Activated naive CD4-positive, alpha-beta T cell treated with anti-CD3 and anti-CD28 coated beads for 36 hours (primary cell): ENCODE measurements at regions not wholly inside any gene's neighbourhood (a gene's known extent, or its start where the extent isn't known, plus 50 kb on each side); places are given as distances from the start of the nearest gene placed in this dataset.
A peak's percentile ranks its signal among the peaks of the same experiment; 100 is the strongest.
"Not testable (repeated sequence)": the region's sequence is repeated elsewhere in the genome, so short reads cannot be mapped to it uniquely, and the experiment has no call there.

ENCODE experiments used
- CTCF ChIA-PET: fragments of 350-600 bp; sonication (Branson Sonifier 250); formaldehyde crosslinking; loops from one replicate; lab custom pipeline; 2021; ENCODE audit warnings: antibody characterized with exemption; lab: Charles Lee
- DNase-seq: peaks from one replicate; pipeline ENCODE4 v3.0.0-alpha.2; 2020
- H3K27ac Mint-ChIP-seq: one replicate; pipeline ENCODE4 v1.8.0; 2021; ENCODE audit warnings: mild to moderate bottlenecking, mixed read lengths
- H3K27me3 Mint-ChIP-seq: one replicate; pipeline ENCODE4 v1.8.0; 2021; ENCODE audit warnings: low read depth, mixed read lengths
- H3K36me3 Mint-ChIP-seq: one replicate; pipeline ENCODE4 v1.8.0; 2021; ENCODE audit warnings: low read depth, mixed read lengths
- H3K4me1 Mint-ChIP-seq: one replicate; pipeline ENCODE4 v1.8.0; 2021; ENCODE audit warnings: low read depth, mixed read lengths
- H3K4me3 Mint-ChIP-seq: one replicate; pipeline ENCODE4 v1.8.0; 2021; ENCODE audit warnings: mild to moderate bottlenecking, moderate library complexity, mixed read lengths
- H3K9me3 Mint-ChIP-seq: one replicate; pipeline ENCODE4 v1.8.0; 2021; ENCODE audit warnings: mixed read lengths
- intact Hi-C: fragments of 100-400 bp; cut with micrococcal nuclease; formaldehyde crosslinking; loops from one replicate; pipeline ENCODE4 v1.15.1; 2023

DNA sequence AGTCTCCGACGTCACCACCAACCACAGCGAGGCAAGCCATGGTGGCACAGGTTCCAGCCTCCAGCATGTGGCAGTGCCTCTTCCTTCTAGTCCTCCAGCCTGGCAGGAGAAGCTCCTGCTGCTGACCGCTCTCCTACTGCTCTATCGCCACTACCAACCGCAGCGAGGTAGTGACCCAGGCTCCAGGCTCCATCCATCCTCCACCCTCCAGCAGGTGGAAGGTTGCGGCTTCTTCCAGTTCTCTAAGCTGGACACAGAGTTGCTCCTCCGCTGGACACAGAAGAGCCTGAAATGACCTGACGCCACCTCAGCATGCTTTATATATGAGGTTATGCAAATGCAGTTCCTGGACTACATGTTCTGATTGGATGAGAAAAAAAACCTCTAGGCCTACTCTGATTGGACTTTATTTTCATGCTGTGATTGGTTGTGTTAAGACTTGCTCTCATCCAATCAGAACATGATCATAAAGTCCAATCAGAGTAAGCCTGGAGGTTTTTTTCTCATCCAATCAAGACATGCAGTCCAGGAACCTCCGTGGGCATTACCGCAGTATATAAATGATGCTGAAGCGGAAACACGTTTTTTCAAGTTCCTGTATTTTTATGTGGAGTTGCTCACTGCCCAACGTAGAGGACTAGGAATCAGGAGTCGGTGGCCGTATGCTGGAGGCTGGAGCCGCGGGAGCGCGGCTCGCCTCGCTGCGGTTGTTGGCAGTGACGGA, 174.7 kb downstream of the USP22 start:
- DNase-seq, CTCF ChIA-PET: not testable (repeated sequence)

DNA sequence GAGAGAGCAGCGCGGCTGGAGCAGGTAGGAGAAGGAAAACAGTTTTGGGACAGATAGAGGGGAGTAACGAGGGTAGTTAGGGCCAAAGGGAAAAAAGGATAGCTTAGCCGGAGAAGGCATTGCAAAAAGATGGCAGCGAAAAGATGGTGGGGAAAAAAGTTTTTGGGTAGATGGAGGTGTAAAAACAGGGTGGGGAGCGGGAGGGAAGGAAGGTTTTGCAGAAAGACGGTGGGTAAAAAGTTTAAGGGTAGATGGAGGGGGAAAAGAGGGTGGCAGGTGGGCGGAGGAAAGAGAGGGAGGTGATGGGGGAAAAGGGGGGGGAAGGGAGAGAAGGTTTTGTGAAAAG, 174.2 kb downstream of the USP22 start:
- H3K9me3 Mint-ChIP-seq, DNase-seq, H3K4me1 Mint-ChIP-seq, H3K4me3 Mint-ChIP-seq, CTCF ChIA-PET, intact Hi-C loops, H3K36me3 Mint-ChIP-seq, H3K27ac Mint-ChIP-seq: not testable (repeated sequence)
- H3K27me3 Mint-ChIP-seq, result peaks cover 11% of the 10 kb centered on the region

More for the DNA sequence above, 174.7 kb downstream of the USP22 start:
- H3K9me3 Mint-ChIP-seq, H3K36me3 Mint-ChIP-seq, H3K27ac Mint-ChIP-seq, H3K4me1 Mint-ChIP-seq, intact Hi-C loops, H3K4me3 Mint-ChIP-seq: not testable (repeated sequence)
- H3K27me3 Mint-ChIP-seq, result peaks cover 11% of the 10 kb centered on the region

GRCh38 chr17:20873173-20873572, 169.6 kb downstream of the USP22 start:
- CTCF ChIA-PET, H3K4me3 Mint-ChIP-seq, H3K36me3 Mint-ChIP-seq, H3K27ac Mint-ChIP-seq, H3K9me3 Mint-ChIP-seq, intact Hi-C loops, DNase-seq, H3K27me3 Mint-ChIP-seq, H3K4me1 Mint-ChIP-seq: not testable (repeated sequence)

DNA sequence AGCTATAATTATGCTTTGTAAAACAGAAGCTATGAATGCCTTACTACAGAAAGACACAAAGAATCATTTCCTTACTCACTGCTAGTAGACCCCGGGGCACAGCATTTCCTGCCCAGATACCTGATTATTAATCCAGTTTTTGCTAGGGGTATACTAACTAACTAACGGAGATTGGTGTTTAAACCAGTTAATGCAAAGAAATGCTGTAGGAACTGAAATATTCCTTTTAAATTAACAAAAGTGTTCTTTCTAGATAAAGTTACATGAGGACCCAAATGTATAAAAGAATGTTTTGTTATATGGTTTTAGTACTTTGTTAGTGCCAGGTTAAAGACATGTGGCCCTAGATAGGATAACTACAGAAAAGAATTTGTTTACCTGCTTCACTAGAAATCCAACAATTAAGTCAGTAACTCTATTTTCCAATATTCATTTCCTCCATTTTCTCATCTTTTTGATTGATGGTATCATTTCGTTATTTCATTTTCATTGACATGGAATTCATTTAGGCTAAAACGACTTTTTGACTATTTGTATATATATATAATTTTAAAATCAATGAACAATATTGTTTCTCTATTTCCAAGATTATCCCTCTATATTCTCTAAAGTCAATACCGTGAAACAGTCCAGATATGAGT, 169.0 kb downstream of the USP22 start:
- H3K4me3 Mint-ChIP-seq, H3K27me3 Mint-ChIP-seq, H3K9me3 Mint-ChIP-seq, DNase-seq, intact Hi-C loops, H3K4me1 Mint-ChIP-seq, H3K36me3 Mint-ChIP-seq, CTCF ChIA-PET, H3K27ac Mint-ChIP-seq: not testable (repeated sequence)

- peaks cover 19% of the 10 kb centered on the region for H3K27me3 Mint-ChIP-seq
- H3K9me3 Mint-ChIP-seq, H3K4me3 Mint-ChIP-seq, intact Hi-C loops, H3K27ac Mint-ChIP-seq, CTCF ChIA-PET, H3K4me1 Mint-ChIP-seq, DNase-seq, H3K36me3 Mint-ChIP-seq: not testable (repeated sequence)
Measured at GRCh38 chr17:20877384-20877783, 165.4 kb downstream of the USP22 start.

DNA sequence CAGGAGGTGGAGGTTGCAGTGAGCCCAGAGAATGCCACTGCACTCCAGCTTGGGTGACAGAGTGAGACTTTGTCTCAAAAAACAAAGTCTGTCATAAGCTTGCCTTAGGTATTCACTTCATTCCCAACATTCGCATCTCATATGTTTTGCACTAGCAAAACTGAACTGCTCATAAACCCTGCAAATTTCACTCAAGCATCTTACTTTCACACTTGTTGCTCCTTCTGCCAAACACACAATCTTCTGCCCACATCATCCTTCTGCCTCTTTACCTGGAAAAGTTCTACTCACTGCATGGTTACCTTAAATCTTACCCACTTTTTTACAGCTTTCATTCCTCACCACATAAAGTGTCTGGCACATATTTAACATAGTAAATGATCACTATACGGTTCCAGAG, 152.5 kb downstream of the USP22 start:
- DNase-seq, result no peak
- CTCF ChIA-PET, result interaction anchor here (0.6 kb wide), 1 partner anchor 11 kb away, joined by 5 read pairs; no protein-coding TSS in a partner anchor
- intact Hi-C loops, result no loop called here

GRCh38 chr17:20895426-20895825, 147.4 kb downstream of the USP22 start:
- CTCF ChIA-PET, H3K27me3 Mint-ChIP-seq, H3K27ac Mint-ChIP-seq, intact Hi-C loops, H3K9me3 Mint-ChIP-seq, H3K36me3 Mint-ChIP-seq, DNase-seq, H3K4me1 Mint-ChIP-seq: not testable (repeated sequence)
- peak overlapping the region; percentile 20 for H3K4me3 Mint-ChIP-seq

More for the DNA sequence above, 152.5 kb downstream of the USP22 start:
- H3K4me1 Mint-ChIP-seq, result no peaks in the 10 kb centered on the region
- no peak overlapping the region for H3K27ac Mint-ChIP-seq
- no peaks in the 10 kb centered on the region for H3K9me3 Mint-ChIP-seq
- no peaks in the 10 kb centered on the region for H3K36me3 Mint-ChIP-seq
- H3K4me3 Mint-ChIP-seq, result no peak overlapping the region
- H3K27me3 Mint-ChIP-seq, result peaks cover 12% of the 10 kb centered on the region

DNA sequence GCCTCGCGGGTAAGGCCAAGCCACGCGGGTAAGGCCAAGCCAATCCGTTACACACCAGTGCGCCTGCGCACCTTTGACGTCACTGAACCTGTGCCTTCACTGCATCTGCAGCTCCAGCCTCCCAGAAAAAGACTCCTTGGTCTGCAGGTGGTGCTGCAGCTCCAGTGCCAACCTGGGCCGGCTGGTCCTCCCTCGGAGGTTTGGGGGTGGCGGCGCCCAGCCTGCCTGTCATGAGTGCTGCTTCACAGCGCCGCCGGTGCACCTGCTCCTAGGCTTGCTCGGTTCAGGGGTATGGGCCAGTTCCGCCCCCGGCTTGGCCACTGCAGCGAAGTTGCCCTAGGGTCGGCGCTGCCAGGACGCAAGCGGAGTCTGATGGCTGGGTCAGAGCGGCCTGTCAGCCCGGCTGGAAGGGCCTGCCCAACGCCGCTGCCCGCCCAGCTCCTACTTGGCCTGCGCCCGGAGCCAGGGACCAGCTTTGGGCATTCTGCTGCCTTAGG, 146.6 kb downstream of the USP22 start:
- Mint-ChIP-seq H3K36me3 (no peaks in the 10 kb centered on the region), H3K9me3 (no peaks in the 10 kb centered on the region), H3K27ac (no peak overlapping the region), H3K4me3 (peak overlapping the region; percentile 15), H3K27me3 (peaks cover 5% of the 10 kb centered on the region), H3K4me1 (no peaks in the 10 kb centered on the region)
- DNase-seq, result peak; percentile 70
- CTCF ChIA-PET, result no interaction called here
- intact Hi-C loops, result loop anchor here (2.0 kb wide), 1 partner anchor 97 kb away; no protein-coding TSS in a partner anchor

DNA sequence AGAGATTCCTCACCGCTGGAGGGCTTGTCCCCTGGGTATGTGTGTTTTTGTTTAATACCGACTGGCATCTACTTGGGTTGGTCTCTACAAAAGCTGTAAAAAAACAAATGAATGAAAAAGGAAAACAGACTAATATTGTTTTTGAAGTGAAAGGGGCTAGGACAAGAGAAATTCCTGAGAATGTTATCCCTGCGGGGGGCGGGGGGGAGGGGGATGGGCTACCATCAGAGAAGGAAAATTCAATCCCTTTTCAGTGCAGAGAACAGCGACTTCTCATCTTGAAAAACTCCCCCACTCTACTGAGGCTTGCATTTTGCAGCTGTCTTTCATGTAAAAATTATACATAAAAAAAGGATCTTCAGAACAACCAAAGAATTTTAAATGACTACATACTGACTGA, 144.1 kb downstream of the USP22 start:
- CTCF ChIA-PET, H3K36me3 Mint-ChIP-seq, DNase-seq, H3K4me3 Mint-ChIP-seq, H3K9me3 Mint-ChIP-seq, H3K4me1 Mint-ChIP-seq, intact Hi-C loops, H3K27ac Mint-ChIP-seq: not testable (repeated sequence)
- H3K27me3 Mint-ChIP-seq, result peaks cover 11% of the 10 kb centered on the region

- intact Hi-C loops, H3K4me1 Mint-ChIP-seq, H3K4me3 Mint-ChIP-seq, DNase-seq, H3K9me3 Mint-ChIP-seq, H3K36me3 Mint-ChIP-seq, CTCF ChIA-PET, H3K27ac Mint-ChIP-seq: not testable (repeated sequence)
- peaks cover 11% of the 10 kb centered on the region for H3K27me3 Mint-ChIP-seq
Measured at GRCh38 chr17:20902496-20902895, 140.3 kb downstream of the USP22 start.

GRCh38 chr17:20903549-20903948, 139.3 kb downstream of the USP22 start:
- CTCF ChIA-PET, intact Hi-C loops, H3K27ac Mint-ChIP-seq, DNase-seq, H3K36me3 Mint-ChIP-seq, H3K4me3 Mint-ChIP-seq, H3K4me1 Mint-ChIP-seq, H3K9me3 Mint-ChIP-seq: not testable (repeated sequence)
- H3K27me3 Mint-ChIP-seq, result peaks cover 11% of the 10 kb centered on the region

- H3K36me3 Mint-ChIP-seq, result no peaks in the 10 kb centered on the region
- H3K4me3 Mint-ChIP-seq, result peak overlapping the region; percentile 78
- H3K27ac Mint-ChIP-seq, result peak overlapping the region; percentile 65
- CTCF ChIA-PET, result no interaction called here
- intact Hi-C loops, result loop anchor here (1.0 to 5.0 kb wide), 4 partner anchors 85 to 379 kb away; partner anchors contain the start of gene USP22
- H3K27me3 Mint-ChIP-seq, result peaks cover 6% of the 10 kb centered on the region
- H3K4me1 Mint-ChIP-seq, result peaks cover 5% of the 10 kb centered on the region
- H3K9me3 Mint-ChIP-seq, result no peaks in the 10 kb centered on the region
- peak; percentile 88 for DNase-seq
Measured at GRCh38 chr17:20908313-20909267, 134.2 kb downstream of the USP22 start.
